ENCODE measurements at regions not wholly inside any gene's neighbourhood (a gene's known extent, or its start where the extent isn't known, plus 50 kb on each side); places are given as distances from the start of the nearest gene placed in this dataset.

- H3K27ac Mint-ChIP-seq = no peak overlapping the region
- intact Hi-C loops (cut with DNase I, micrococcal nuclease) = no loop called here
- no peak for TF ChIP-seq CTCF (IDR thresholded peaks at IDR 0.05)
- CTCF ChIA-PET = interaction anchor here (0.6 kb wide), 1 partner anchor 444 kb away, joined by 3 read pairs; no protein-coding TSS in a partner anchor
- H3K4me1 Mint-ChIP-seq (ENCODE audit: low read depth) = no peaks in the 10 kb centered on the region
- no peak overlapping the region for H3K4me3 Mint-ChIP-seq
- Histone ChIP-seq H3K36me3 (ENCODE audit: insufficient read depth, low read length) (no peaks in the 10 kb centered on the region), H3K27me3 (ENCODE audit: control insufficient read depth in 1 of 2, insufficient read depth in 2 of 2, low read length in 2 of 2) (no peaks in the 10 kb centered on the region), H3K4me3 (ENCODE audit: low read length) (no peak overlapping the region), H3K4me1 (ENCODE audit: insufficient read depth, low read length) (no peaks in the 10 kb centered on the region), H3K9me3 (ENCODE audit: control insufficient read depth in 1 of 2, insufficient read depth in 1 of 2, low read length in 2 of 2) (no peaks in the 10 kb centered on the region), H3K27ac (ENCODE audit: low read depth in 1 of 2, low read length in 2 of 2) (no peak overlapping the region)
- POLR2A ChIA-PET = no interaction called here
- no peaks in the 10 kb centered on the region for H3K9me3 Mint-ChIP-seq
- ATAC-seq (ENCODE audit: poor library complexity) = no peak
- DNase-seq = no peak
- no peaks in the 10 kb centered on the region for H3K36me3 Mint-ChIP-seq (ENCODE audit: low read depth)
- no peaks in the 10 kb centered on the region for H3K27me3 Mint-ChIP-seq
Measured at GRCh38 chr3:177750436-177750835, 553.2 kb upstream of the TBL1XR1 start.

- TF ChIP-seq CTCF (IDR thresholded peaks at IDR 0.05) = no peak
- H3K4me3 ChIP-seq (ENCODE audit: low read length) = no peak overlapping the region
- CTCF ChIA-PET = no interaction called here
- no peaks in the 10 kb centered on the region for H3K4me1 ChIP-seq (ENCODE audit: insufficient read depth, low read length)
- POLR2A ChIA-PET = no interaction called here
- no peak overlapping the region for H3K27ac ChIP-seq (ENCODE audit: low read depth in 1 of 2, low read length in 2 of 2)
- Mint-ChIP-seq H3K4me1 (ENCODE audit: low read depth) (no peaks in the 10 kb centered on the region), H3K36me3 (ENCODE audit: low read depth) (no peaks in the 10 kb centered on the region), H3K27me3 (no peaks in the 10 kb centered on the region), H3K9me3 (no peaks in the 10 kb centered on the region), H3K27ac (no peak overlapping the region), H3K4me3 (no peak overlapping the region)
- ATAC-seq (ENCODE audit: poor library complexity) = no peak
- H3K9me3 ChIP-seq (ENCODE audit: control insufficient read depth in 1 of 2, insufficient read depth in 1 of 2, low read length in 2 of 2) = no peaks in the 10 kb centered on the region
- H3K27me3 ChIP-seq (ENCODE audit: control insufficient read depth in 1 of 2, insufficient read depth in 2 of 2, low read length in 2 of 2) = no peaks in the 10 kb centered on the region
- DNase-seq = no peak
- intact Hi-C loops (cut with DNase I, micrococcal nuclease) = no loop called here
- H3K36me3 ChIP-seq (ENCODE audit: insufficient read depth, low read length) = no peaks in the 10 kb centered on the region
Measured at GRCh38 chr3:177751770-177752169, 554.5 kb upstream of the TBL1XR1 start.

GRCh38 chr3:177752831-177753230 is 555.5 kb upstream of the TBL1XR1 start:
- TF ChIP-seq CTCF (IDR thresholded peaks at IDR 0.05) = no peak
- Mint-ChIP-seq H3K27me3 (no peaks in the 10 kb centered on the region), H3K36me3 (ENCODE audit: low read depth) (no peaks in the 10 kb centered on the region), H3K4me3 (no peak overlapping the region), H3K27ac (no peak overlapping the region), H3K9me3 (no peaks in the 10 kb centered on the region), H3K4me1 (ENCODE audit: low read depth) (no peaks in the 10 kb centered on the region)
- no peaks in the 10 kb centered on the region for H3K36me3 ChIP-seq (ENCODE audit: insufficient read depth, low read length)
- ATAC-seq (ENCODE audit: poor library complexity) = no peak
- no peak for DNase-seq
- H3K4me3 ChIP-seq (ENCODE audit: low read length) = no peak overlapping the region
- CTCF ChIA-PET = no interaction called here
- H3K27me3 ChIP-seq (ENCODE audit: control insufficient read depth in 1 of 2, insufficient read depth in 2 of 2, low read length in 2 of 2) = no peaks in the 10 kb centered on the region
- intact Hi-C loops (cut with DNase I, micrococcal nuclease) = no loop called here
- H3K4me1 ChIP-seq (ENCODE audit: insufficient read depth, low read length) = no peaks in the 10 kb centered on the region
- H3K27ac ChIP-seq (ENCODE audit: low read depth in 1 of 2, low read length in 2 of 2) = no peak overlapping the region
- H3K9me3 ChIP-seq (ENCODE audit: control insufficient read depth in 1 of 2, insufficient read depth in 1 of 2, low read length in 2 of 2) = no peaks in the 10 kb centered on the region
- POLR2A ChIA-PET = no interaction called here
